ENCODE measurements at regions not wholly inside any gene's neighbourhood (a gene's known extent, or its start where the extent isn't known, plus 50 kb on each side); places are given as distances from the start of the nearest gene placed in this dataset.
"Not testable (repeated sequence)": the region's sequence is repeated elsewhere in the genome, so short reads cannot be mapped to it uniquely, and the experiment has no call there.

- TF ChIP-seq, protein P1, sequence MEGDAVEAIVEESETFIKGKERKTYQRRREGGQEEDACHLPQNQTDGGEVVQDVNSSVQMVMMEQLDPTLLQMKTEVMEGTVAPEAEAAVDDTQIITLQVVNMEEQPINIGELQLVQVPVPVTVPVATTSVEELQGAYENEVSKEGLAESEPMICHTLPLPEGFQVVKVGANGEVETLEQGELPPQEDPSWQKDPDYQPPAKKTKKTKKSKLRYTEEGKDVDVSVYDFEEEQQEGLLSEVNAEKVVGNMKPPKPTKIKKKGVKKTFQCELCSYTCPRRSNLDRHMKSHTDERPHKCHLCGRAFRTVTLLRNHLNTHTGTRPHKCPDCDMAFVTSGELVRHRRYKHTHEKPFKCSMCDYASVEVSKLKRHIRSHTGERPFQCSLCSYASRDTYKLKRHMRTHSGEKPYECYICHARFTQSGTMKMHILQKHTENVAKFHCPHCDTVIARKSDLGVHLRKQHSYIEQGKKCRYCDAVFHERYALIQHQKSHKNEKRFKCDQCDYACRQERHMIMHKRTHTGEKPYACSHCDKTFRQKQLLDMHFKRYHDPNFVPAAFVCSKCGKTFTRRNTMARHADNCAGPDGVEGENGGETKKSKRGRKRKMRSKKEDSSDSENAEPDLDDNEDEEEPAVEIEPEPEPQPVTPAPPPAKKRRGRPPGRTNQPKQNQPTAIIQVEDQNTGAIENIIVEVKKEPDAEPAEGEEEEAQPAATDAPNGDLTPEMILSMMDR (IDR thresholded peaks at IDR 0.05): not testable (repeated sequence)
- TF ChIP-seq POLR2A (IDR thresholded peaks at IDR 0.05): not testable (repeated sequence)
Measured at GRCh38 chr10:60523371-60523770, 133.7 kb upstream of the ANK3 start.

All from esophagus squamous epithelium (tissue), 4 donors.